ENCODE measurements at regions not wholly inside any gene's neighbourhood (a gene's known extent, or its start where the extent isn't known, plus 50 kb on each side); places are given as distances from the start of the nearest gene placed in this dataset.

DNA sequence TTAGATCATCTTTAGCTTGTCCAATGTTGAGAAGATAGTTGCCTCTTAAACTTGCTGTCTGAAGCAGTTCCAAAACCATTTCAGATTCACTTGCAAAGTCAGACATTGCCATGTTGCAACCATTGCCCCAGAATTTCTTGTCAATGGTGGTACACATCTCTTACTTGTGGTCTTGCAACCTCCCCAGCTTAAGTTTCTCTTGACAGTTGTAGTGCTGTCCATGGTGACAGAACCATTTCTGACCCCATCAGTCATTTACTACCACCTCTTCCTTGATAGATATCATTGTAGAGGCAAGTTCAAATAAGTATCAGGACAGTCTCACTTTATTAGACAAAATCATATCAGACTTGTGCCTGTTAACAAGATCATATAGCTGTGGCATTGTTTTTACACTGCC, 407.2 kb upstream of the HNRNPA3 start:
- H3K27ac ChIP-seq = no peak overlapping the region
- no peak for TF ChIP-seq POLR2AphosphoS5 (IDR thresholded peaks at IDR 0.05; ENCODE audit: borderline replicate concordance, low read depth, low read length)
- TF ChIP-seq FOXP2 (optimal IDR thresholded peaks at IDR 0.05; ENCODE audit: control extremely low read depth, extremely low read length, insufficient read depth) = no peak
- TF ChIP-seq EZH2 (IDR thresholded peaks at IDR 0.05) = no peak
- no peak overlapping the region for H3K4me3 ChIP-seq
- DNase-seq (ENCODE audit: low read depth, low spot score) = no peak
- no peak overlapping the region for H3K9ac ChIP-seq (ENCODE audit: insufficient read length)
- no peaks in the 10 kb centered on the region for H3K36me3 ChIP-seq (ENCODE audit: insufficient read depth, low read length)
- no peaks in the 10 kb centered on the region for H3K9me3 ChIP-seq (ENCODE audit: low read depth, low read length)

GRCh38 chr2:176812246-176812775, 400.3 kb upstream of the HNRNPA3 start:
- TF ChIP-seq FOXP2 (optimal IDR thresholded peaks at IDR 0.05; ENCODE audit: control extremely low read depth, extremely low read length, insufficient read depth) (no peak), POLR2AphosphoS5 (IDR thresholded peaks at IDR 0.05; ENCODE audit: borderline replicate concordance, low read depth, low read length) (no peak), EZH2 (IDR thresholded peaks at IDR 0.05) (no peak)
- Histone ChIP-seq H3K4me3 (no peak overlapping the region), H3K36me3 (ENCODE audit: insufficient read depth, low read length) (no peaks in the 10 kb centered on the region), H3K27ac (peak overlapping the region; percentile 83), H3K9ac (ENCODE audit: insufficient read length) (peak overlapping the region; percentile 29), H3K9me3 (ENCODE audit: low read depth, low read length) (no peaks in the 10 kb centered on the region)
- no peak for DNase-seq (ENCODE audit: low read depth, low spot score)

DNA sequence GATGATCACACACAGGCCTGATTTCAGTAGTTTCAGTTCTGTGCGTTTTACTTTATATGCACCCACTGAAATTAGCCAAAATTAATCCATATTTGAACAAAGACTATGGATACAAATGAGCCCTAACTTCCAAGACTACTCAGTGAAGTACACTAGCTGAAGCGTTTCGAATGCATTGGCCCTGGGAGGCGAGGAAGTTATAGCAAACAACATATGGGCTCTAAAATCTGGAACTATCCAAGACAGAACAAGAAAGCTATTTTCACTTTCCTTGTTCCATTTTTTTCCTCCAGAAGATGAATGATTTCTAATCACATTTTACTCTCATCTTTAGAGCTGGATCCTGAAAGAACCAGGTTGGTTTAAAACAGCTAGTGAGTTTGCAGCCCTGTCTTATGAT, 399.4 kb upstream of the HNRNPA3 start:
- Histone ChIP-seq H3K4me3 (no peak overlapping the region), H3K9me3 (ENCODE audit: low read depth, low read length) (no peaks in the 10 kb centered on the region), H3K9ac (ENCODE audit: insufficient read length) (peak overlapping the region; percentile 29), H3K27ac (peak overlapping the region; percentile 83), H3K36me3 (ENCODE audit: insufficient read depth, low read length) (no peaks in the 10 kb centered on the region)
- DNase-seq (ENCODE audit: low read depth, low spot score) = no peak
- TF ChIP-seq EZH2 (IDR thresholded peaks at IDR 0.05) (no peak), POLR2AphosphoS5 (IDR thresholded peaks at IDR 0.05; ENCODE audit: borderline replicate concordance, low read depth, low read length) (no peak), FOXP2 (optimal IDR thresholded peaks at IDR 0.05; ENCODE audit: control extremely low read depth, extremely low read length, insufficient read depth) (no peak)

GRCh38 chr2:176813621-176814049, 399.0 kb upstream of the HNRNPA3 start:
- DNase-seq (ENCODE audit: low read depth, low spot score) = no peak
- no peaks in the 10 kb centered on the region for H3K36me3 ChIP-seq (ENCODE audit: insufficient read depth, low read length)
- H3K4me3 ChIP-seq = no peak overlapping the region
- no peak for TF ChIP-seq POLR2AphosphoS5 (IDR thresholded peaks at IDR 0.05; ENCODE audit: borderline replicate concordance, low read depth, low read length)
- TF ChIP-seq FOXP2 (optimal IDR thresholded peaks at IDR 0.05; ENCODE audit: control extremely low read depth, extremely low read length, insufficient read depth) = no peak
- no peak for TF ChIP-seq EZH2 (IDR thresholded peaks at IDR 0.05)
- H3K9me3 ChIP-seq (ENCODE audit: low read depth, low read length) = no peaks in the 10 kb centered on the region
- H3K9ac ChIP-seq (ENCODE audit: insufficient read length) = peak overlapping the region; percentile 29
- peak overlapping the region; percentile 83 for H3K27ac ChIP-seq

DNA sequence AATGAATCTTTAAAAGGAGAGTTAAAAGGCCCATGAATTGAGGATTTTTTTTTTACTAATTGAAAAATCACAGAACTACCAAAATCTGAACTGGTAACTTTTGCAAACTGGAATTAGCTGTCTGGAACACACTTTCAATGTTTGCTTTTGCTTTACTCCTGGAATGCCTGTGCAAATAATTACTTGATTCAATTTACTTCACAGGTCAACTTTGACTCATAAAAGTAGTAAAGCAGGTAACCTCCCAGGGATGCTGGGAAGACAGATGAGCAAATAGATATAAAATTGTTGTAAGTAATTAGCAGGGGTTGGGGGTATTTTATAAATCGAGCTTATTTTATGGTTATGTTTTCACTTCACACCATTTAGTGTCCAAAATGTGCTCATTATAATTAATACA, 398.3 kb upstream of the HNRNPA3 start:
- peak overlapping the region; percentile 83 for H3K27ac ChIP-seq
- TF ChIP-seq EZH2 (IDR thresholded peaks at IDR 0.05) (no peak), POLR2AphosphoS5 (IDR thresholded peaks at IDR 0.05; ENCODE audit: borderline replicate concordance, low read depth, low read length) (no peak), FOXP2 (optimal IDR thresholded peaks at IDR 0.05; ENCODE audit: control extremely low read depth, extremely low read length, insufficient read depth) (no peak)
- H3K4me3 ChIP-seq = 0 out of 2 replicates have a peak overlapping the region, but pooled peaks have one; percentile 8
- H3K9me3 ChIP-seq (ENCODE audit: low read depth, low read length) = no peaks in the 10 kb centered on the region
- no peaks in the 10 kb centered on the region for H3K36me3 ChIP-seq (ENCODE audit: insufficient read depth, low read length)
- no peak for DNase-seq (ENCODE audit: low read depth, low spot score)
- peak overlapping the region; percentile 29 for H3K9ac ChIP-seq (ENCODE audit: insufficient read length)

GRCh38 chr2:176814740-176815367, 397.7 kb upstream of the HNRNPA3 start:
- Histone ChIP-seq H3K36me3 (ENCODE audit: insufficient read depth, low read length) (no peaks in the 10 kb centered on the region), H3K9me3 (ENCODE audit: low read depth, low read length) (no peaks in the 10 kb centered on the region), H3K9ac (ENCODE audit: insufficient read length) (peak overlapping the region; percentile 21), H3K4me3 (0 out of 2 replicates have a peak overlapping the region, but pooled peaks have one; percentile 8), H3K27ac (peak overlapping the region; percentile 83)
- TF ChIP-seq EZH2 (IDR thresholded peaks at IDR 0.05) (no peak), FOXP2 (optimal IDR thresholded peaks at IDR 0.05; ENCODE audit: control extremely low read depth, extremely low read length, insufficient read depth) (no peak), POLR2AphosphoS5 (IDR thresholded peaks at IDR 0.05; ENCODE audit: borderline replicate concordance, low read depth, low read length) (no peak)
- DNase-seq (ENCODE audit: low read depth, low spot score) = peak; percentile 26

GRCh38 chr2:176817061-176817565, 395.5 kb upstream of the HNRNPA3 start:
- Histone ChIP-seq H3K9me3 (ENCODE audit: low read depth, low read length) (no peaks in the 10 kb centered on the region), H3K27ac (peak overlapping the region; percentile 74), H3K36me3 (ENCODE audit: insufficient read depth, low read length) (no peaks in the 10 kb centered on the region), H3K9ac (ENCODE audit: insufficient read length) (no peak overlapping the region), H3K4me3 (no peak overlapping the region)
- no peak for TF ChIP-seq EZH2 (IDR thresholded peaks at IDR 0.05)
- no peak for TF ChIP-seq POLR2AphosphoS5 (IDR thresholded peaks at IDR 0.05; ENCODE audit: borderline replicate concordance, low read depth, low read length)
- TF ChIP-seq FOXP2 (optimal IDR thresholded peaks at IDR 0.05; ENCODE audit: control extremely low read depth, extremely low read length, insufficient read depth) = no peak
- no peak for DNase-seq (ENCODE audit: low read depth, low spot score)

GRCh38 chr2:176818076-176818475, 394.5 kb upstream of the HNRNPA3 start:
- Histone ChIP-seq H3K9ac (ENCODE audit: insufficient read length) (no peak overlapping the region), H3K27ac (no peak overlapping the region), H3K36me3 (ENCODE audit: insufficient read depth, low read length) (no peaks in the 10 kb centered on the region), H3K9me3 (ENCODE audit: low read depth, low read length) (no peaks in the 10 kb centered on the region), H3K4me3 (no peak overlapping the region)
- no peak for DNase-seq (ENCODE audit: low read depth, low spot score)
- no peak for TF ChIP-seq POLR2AphosphoS5 (IDR thresholded peaks at IDR 0.05; ENCODE audit: borderline replicate concordance, low read depth, low read length)
- no peak for TF ChIP-seq FOXP2 (optimal IDR thresholded peaks at IDR 0.05; ENCODE audit: control extremely low read depth, extremely low read length, insufficient read depth)
- TF ChIP-seq EZH2 (IDR thresholded peaks at IDR 0.05) = no peak
